Upper lobe of left lung (tissue), 6 donors: ENCODE measurements at regions not wholly inside any gene's neighbourhood (a gene's known extent, or its start where the extent isn't known, plus 50 kb on each side); places are given as distances from the start of the nearest gene placed in this dataset.

Experiments
- ATAC-seq, 2 donors: fragments of 200-7000 bp; cut with Tn5 transposase; one replicate each; pipeline ENCODE4 v1.9.1; 2022; ENCODE audit warnings: mild to moderate bottlenecking in 2 of 2, moderate library complexity in 2 of 2; ENCODE audit not compliant: low FRiP score in 2 of 2
- DNase-seq, 2 donors: peaks; one replicate each; pipeline ENCODE4 v3.0.0-alpha.2; 2019 to 2020
- H3K27ac ChIP-seq, 4 donors: fragments of 200-600 bp; sonication (generic); one replicate each; pipeline ENCODE4 v1.5.1; 2016 to 2019
- H3K27me3 ChIP-seq, 4 donors: fragments of 200-600 bp; sonication (generic); one replicate each; pipeline ENCODE4 v1.5.1; 2017 to 2019
- H3K36me3 ChIP-seq, 4 donors: fragments of 200-600 bp; sonication (generic); one replicate each; pipeline ENCODE4 v1.5.1; 2016 to 2019
- H3K4me1 ChIP-seq, 4 donors: fragments of 200-600 bp; sonication (generic); one replicate each; pipeline ENCODE4 v1.5.1; 2018 to 2019
- H3K4me3 ChIP-seq, 4 donors: fragments of 200-600 bp; sonication (generic); one replicate each; pipeline ENCODE4 v1.5.1; 2017 to 2019; ENCODE audit warnings: mild to moderate bottlenecking in 2 of 4, moderate library complexity in 1 of 4
- H3K9me3 ChIP-seq, 4 donors: fragments of 200-600 bp; sonication (generic); one replicate each; pipeline ENCODE4 v1.5.1; 2018 to 2019
- CTCF ChIP-seq, 6 experiments: fragments of 450-650 bp in 4 of 6; fragments of 200-600 bp in 2 of 6; sonication (generic) in 2 of 6; IDR thresholded peaks; one replicate each; pipeline ENCODE4 v1.5.1; 2016 to 2019; ENCODE audit warnings: antibody characterized with exemption in 6 of 6
- EP300 ChIP-seq, 4 donors: sonication (generic); formaldehyde crosslinking; IDR thresholded peaks; one replicate each; pipeline ENCODE4 v1.5.1; 2017; ENCODE audit warnings: antibody characterized with exemption in 4 of 4, control low read depth in 2 of 4
- POLR2A ChIP-seq, 4 donors: fragments of 450-650 bp; IDR thresholded peaks; one replicate each; pipeline ENCODE4 v1.5.1; 2016 to 2017; ENCODE audit warnings: antibody characterized with exemption in 4 of 4, mild to moderate bottlenecking in 2 of 4
- POLR2AphosphoS5 ChIP-seq, 2 donors: sonication (generic); formaldehyde crosslinking; IDR thresholded peaks; one replicate each; pipeline ENCODE4 v1.5.1; 2017; ENCODE audit warnings: antibody characterized with exemption in 2 of 2
- WGBS, 2 donors: methylation state at CpG; one replicate each; pipeline ENCODE4 v1.1.5; 2017 to 2018; 5-methylcytosine and 5-hydroxymethylcytosine counted together
- donor health status: DM: no; HTN: no; CAD: no; lungs with moderate emphysema.
- donor health status: DM: no; HTN: yes; CAD: no; lungs with severe emphysema.

GRCh38 chr11:112637876-112638275 lies 323.3 kb upstream of the NCAM1 start:
- H3K27ac ChIP-seq = no peak overlapping the region
- H3K4me3 ChIP-seq = no peak overlapping the region
- TF ChIP-seq EP300 (IDR thresholded peaks at IDR 0.05) (no peak), CTCF (IDR thresholded peaks at IDR 0.05) (no peak), POLR2A (IDR thresholded peaks at IDR 0.05) (no peak), POLR2AphosphoS5 (IDR thresholded peaks at IDR 0.05) (no peak)
- ATAC-seq (no peak), DNase-seq (no peak)
- no peaks in the 10 kb centered on the region for H3K36me3 ChIP-seq
- no peaks in the 10 kb centered on the region for H3K27me3 ChIP-seq
- H3K9me3 ChIP-seq = peaks cover 0 to 10% (median 3%) of the 10 kb centered on the region in 4 donors
- H3K4me1 ChIP-seq = no peaks in the 10 kb centered on the region

GRCh38 chr11:112639469-112639868 lies 321.8 kb upstream of the NCAM1 start:
- no peaks in the 10 kb centered on the region for H3K36me3 ChIP-seq
- no peak for ATAC-seq
- TF ChIP-seq POLR2A (IDR thresholded peaks at IDR 0.05) (no peak), EP300 (IDR thresholded peaks at IDR 0.05) (no peak), CTCF (IDR thresholded peaks at IDR 0.05) (no peak), POLR2AphosphoS5 (IDR thresholded peaks at IDR 0.05) (no peak)

GRCh38 chr11:112643416-112643815 lies 317.8 kb upstream of the NCAM1 start:
- Histone ChIP-seq H3K27ac (no peak overlapping the region), H3K9me3 (peaks cover 0 to 10% (median 3%) of the 10 kb centered on the region in 4 donors), H3K36me3 (no peaks in the 10 kb centered on the region), H3K4me1 (no peaks in the 10 kb centered on the region), H3K4me3 (no peak overlapping the region), H3K27me3 (no peaks in the 10 kb centered on the region)
- TF ChIP-seq EP300 (IDR thresholded peaks at IDR 0.05) = no peak
- no peak for TF ChIP-seq CTCF (IDR thresholded peaks at IDR 0.05)
- no peak for TF ChIP-seq POLR2AphosphoS5 (IDR thresholded peaks at IDR 0.05)
- no peak for DNase-seq
- ATAC-seq = no peak

More at GRCh38 chr11:112639469-112639868, 321.8 kb upstream of the NCAM1 start:
- Histone ChIP-seq H3K4me1 (no peaks in the 10 kb centered on the region), H3K9me3 (peaks cover 0 to 10% (median 3%) of the 10 kb centered on the region in 4 donors), H3K27ac (no peak overlapping the region), H3K27me3 (no peaks in the 10 kb centered on the region), H3K4me3 (no peak overlapping the region)
- no peak for DNase-seq

GRCh38 chr11:112644410-112645131 lies 316.6 kb upstream of the NCAM1 start:
- 72 to 82% methylated on average over 5 of the region's 5 CpGs for WGBS, 2 donors

More at GRCh38 chr11:112644410-112645131, 316.6 kb upstream of the NCAM1 start:
- H3K4me3 ChIP-seq = no peak overlapping the region
- ATAC-seq (no peak), DNase-seq (no peak)
- H3K9me3 ChIP-seq = peaks cover 0 to 4% (median under 1%) of the 10 kb centered on the region in 4 donors
- no peaks in the 10 kb centered on the region for H3K36me3 ChIP-seq
- H3K27me3 ChIP-seq = no peaks in the 10 kb centered on the region
- H3K4me1 ChIP-seq = no peaks in the 10 kb centered on the region
- no peak overlapping the region for H3K27ac ChIP-seq
- no peak for TF ChIP-seq POLR2A (IDR thresholded peaks at IDR 0.05)
- no peak for TF ChIP-seq EP300 (IDR thresholded peaks at IDR 0.05)
- TF ChIP-seq POLR2AphosphoS5 (IDR thresholded peaks at IDR 0.05) = no peak
- TF ChIP-seq CTCF (IDR thresholded peaks at IDR 0.05) = no peak
